ENCODE measurements at regions not wholly inside any gene's neighbourhood (a gene's known extent, or its start where the extent isn't known, plus 50 kb on each side); places are given as distances from the start of the nearest gene placed in this dataset.

DNA sequence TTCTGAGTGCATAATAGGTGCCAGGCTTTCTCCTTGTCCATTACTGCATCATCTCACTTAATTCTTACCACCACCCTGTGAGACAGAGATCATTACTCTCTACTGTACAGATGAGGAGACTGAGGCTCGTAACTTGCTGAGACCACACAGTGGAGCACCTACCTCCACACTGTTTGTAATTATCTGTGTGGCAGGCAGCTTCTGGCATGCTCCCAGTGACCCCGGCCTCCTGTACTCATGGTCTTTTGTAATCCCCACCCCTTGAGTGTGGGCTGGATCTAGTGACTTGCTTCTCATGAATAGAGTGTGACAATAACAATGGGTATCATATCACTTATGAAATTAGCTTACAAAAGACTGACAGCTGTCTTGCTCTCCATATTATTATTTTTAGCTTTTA, 407.3 kb downstream of the MATN1 start:
- no peaks in the 10 kb centered on the region for H3K9me3 ChIP-seq (ENCODE audit: low read length)
- H4K20me1 ChIP-seq (ENCODE audit: insufficient read depth): no peaks in the 10 kb centered on the region
- no peaks in the 10 kb centered on the region for H3K79me2 ChIP-seq (replicated peaks; ENCODE audit: insufficient read depth, low read length)
- no peaks in the 10 kb centered on the region for H3K9me2 ChIP-seq (ENCODE audit: insufficient read depth, low read length)
- TF ChIP-seq RAD21 (conservative IDR thresholded peaks at IDR 0.05) (no peak), MXI1 (conservative IDR thresholded peaks at IDR 0.05; ENCODE audit: poor library complexity, severe bottlenecking) (no peak), EP300 (conservative IDR thresholded peaks at IDR 0.05; ENCODE audit: poor library complexity, severe bottlenecking) (no peak), TAF1 (IDR thresholded peaks at IDR 0.05; ENCODE audit: low read depth) (no peak), CTCF (IDR thresholded peaks at IDR 0.05; ENCODE audit: poor library complexity, severe bottlenecking) (no peak)
- H3K4me2 ChIP-seq (ENCODE audit: low read length): no peak overlapping the region
- H2AFZ ChIP-seq (ENCODE audit: low read depth, low read length): no peak overlapping the region
- H3K4me3 ChIP-seq (ENCODE audit: low read length): no peak overlapping the region
- H3F3A ChIP-seq (ENCODE audit: insufficient read depth, low read length, poor library complexity, severe bottlenecking): no peaks in the 10 kb centered on the region
- no peak overlapping the region for H3K27ac ChIP-seq (ENCODE audit: low read length)
- no peak overlapping the region for H3K9ac ChIP-seq (ENCODE audit: low read length)
- no peaks in the 10 kb centered on the region for H3K36me3 ChIP-seq (ENCODE audit: insufficient read depth, low read length)
- no peaks in the 10 kb centered on the region for H3K27me3 ChIP-seq (ENCODE audit: insufficient read depth, low read depth, low read length)

- H3K27me3 ChIP-seq (ENCODE audit: insufficient read depth, low read depth, low read length): no peaks in the 10 kb centered on the region
- H3K9me2 ChIP-seq (ENCODE audit: insufficient read depth, low read length): no peaks in the 10 kb centered on the region
These were observed 408.0 kb downstream of the MATN1 start for GRCh38 chr1:30315185-30315960.

More at GRCh38 chr1:30315185-30315960, 408.0 kb downstream of the MATN1 start:
- Histone ChIP-seq H3K36me3 (ENCODE audit: insufficient read depth, low read length) (no peaks in the 10 kb centered on the region), H3K4me3 (ENCODE audit: low read length) (no peak overlapping the region), H2AFZ (ENCODE audit: low read depth, low read length) (no peak overlapping the region), H3K9me3 (ENCODE audit: low read length) (no peaks in the 10 kb centered on the region), H4K20me1 (ENCODE audit: insufficient read depth) (no peaks in the 10 kb centered on the region), H3K4me2 (ENCODE audit: low read length) (no peak overlapping the region), H3K9ac (ENCODE audit: low read length) (no peak overlapping the region), H3K27ac (ENCODE audit: low read length) (no peak overlapping the region), H3K79me2 (replicated peaks; ENCODE audit: insufficient read depth, low read length) (no peaks in the 10 kb centered on the region), H3F3A (ENCODE audit: insufficient read depth, low read length, poor library complexity, severe bottlenecking) (no peaks in the 10 kb centered on the region)
- TF ChIP-seq REST (IDR thresholded peaks at IDR 0.05; ENCODE audit: borderline replicate concordance) (no peak), EP300 (conservative IDR thresholded peaks at IDR 0.05; ENCODE audit: poor library complexity, severe bottlenecking) (no peak), TAF1 (IDR thresholded peaks at IDR 0.05; ENCODE audit: low read depth) (no peak), EZH2 (IDR thresholded peaks at IDR 0.05; ENCODE audit: borderline replicate concordance, insufficient read depth, low read length, poor library complexity, severe bottlenecking) (no peak), RAD21 (conservative IDR thresholded peaks at IDR 0.05) (no peak), SMC3 (conservative IDR thresholded peaks at IDR 0.05; ENCODE audit: poor library complexity) (no peak), POLR2AphosphoS5 (IDR thresholded peaks at IDR 0.05) (no peak), MXI1 (conservative IDR thresholded peaks at IDR 0.05; ENCODE audit: poor library complexity, severe bottlenecking) (no peak), CTCF (IDR thresholded peaks at IDR 0.05; ENCODE audit: poor library complexity, severe bottlenecking) (no peak)

All from neural cell (in vitro differentiated cells).